ENCODE measurements at regions not wholly inside any gene's neighbourhood (a gene's known extent, or its start where the extent isn't known, plus 50 kb on each side); places are given as distances from the start of the nearest gene placed in this dataset.
"Not testable (repeated sequence)": the region's sequence is repeated elsewhere in the genome, so short reads cannot be mapped to it uniquely, and the experiment has no call there.

DNA sequence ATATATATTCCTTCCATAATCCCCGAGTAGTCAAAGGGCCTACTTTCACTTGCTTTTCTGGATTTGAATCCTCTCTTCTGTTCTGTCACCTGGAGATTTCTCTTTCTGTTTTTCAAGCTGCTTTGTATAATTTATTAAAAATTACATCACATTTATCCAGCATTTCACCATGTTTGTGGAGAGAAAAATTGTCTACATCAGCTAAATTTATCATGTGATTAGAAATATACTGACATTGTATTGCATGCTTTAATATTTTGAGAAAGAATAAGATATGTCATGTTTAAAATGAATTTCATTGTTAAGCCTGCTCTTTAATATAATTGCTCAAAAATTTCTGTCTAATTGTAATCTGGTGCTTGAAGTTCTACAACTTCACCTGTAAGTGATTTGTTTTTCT lies 323.1 kb upstream of the DKK2 start:
- Histone ChIP-seq H3K27me3 (ENCODE audit: low read depth) (no peaks in the 10 kb centered on the region), H3K9me3 (no peaks in the 10 kb centered on the region), H3K4me1 (no peaks in the 10 kb centered on the region), H3K27ac (no peak overlapping the region), H3K36me3 (no peaks in the 10 kb centered on the region), H3K4me3 (no peak overlapping the region)
- no peak for ATAC-seq
- intact Hi-C loops (cut with DNase I) = no loop called here
- TF ChIP-seq, protein P1, sequence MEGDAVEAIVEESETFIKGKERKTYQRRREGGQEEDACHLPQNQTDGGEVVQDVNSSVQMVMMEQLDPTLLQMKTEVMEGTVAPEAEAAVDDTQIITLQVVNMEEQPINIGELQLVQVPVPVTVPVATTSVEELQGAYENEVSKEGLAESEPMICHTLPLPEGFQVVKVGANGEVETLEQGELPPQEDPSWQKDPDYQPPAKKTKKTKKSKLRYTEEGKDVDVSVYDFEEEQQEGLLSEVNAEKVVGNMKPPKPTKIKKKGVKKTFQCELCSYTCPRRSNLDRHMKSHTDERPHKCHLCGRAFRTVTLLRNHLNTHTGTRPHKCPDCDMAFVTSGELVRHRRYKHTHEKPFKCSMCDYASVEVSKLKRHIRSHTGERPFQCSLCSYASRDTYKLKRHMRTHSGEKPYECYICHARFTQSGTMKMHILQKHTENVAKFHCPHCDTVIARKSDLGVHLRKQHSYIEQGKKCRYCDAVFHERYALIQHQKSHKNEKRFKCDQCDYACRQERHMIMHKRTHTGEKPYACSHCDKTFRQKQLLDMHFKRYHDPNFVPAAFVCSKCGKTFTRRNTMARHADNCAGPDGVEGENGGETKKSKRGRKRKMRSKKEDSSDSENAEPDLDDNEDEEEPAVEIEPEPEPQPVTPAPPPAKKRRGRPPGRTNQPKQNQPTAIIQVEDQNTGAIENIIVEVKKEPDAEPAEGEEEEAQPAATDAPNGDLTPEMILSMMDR (IDR thresholded peaks at IDR 0.05) = no peak
- DNase-seq = no peak

DNA sequence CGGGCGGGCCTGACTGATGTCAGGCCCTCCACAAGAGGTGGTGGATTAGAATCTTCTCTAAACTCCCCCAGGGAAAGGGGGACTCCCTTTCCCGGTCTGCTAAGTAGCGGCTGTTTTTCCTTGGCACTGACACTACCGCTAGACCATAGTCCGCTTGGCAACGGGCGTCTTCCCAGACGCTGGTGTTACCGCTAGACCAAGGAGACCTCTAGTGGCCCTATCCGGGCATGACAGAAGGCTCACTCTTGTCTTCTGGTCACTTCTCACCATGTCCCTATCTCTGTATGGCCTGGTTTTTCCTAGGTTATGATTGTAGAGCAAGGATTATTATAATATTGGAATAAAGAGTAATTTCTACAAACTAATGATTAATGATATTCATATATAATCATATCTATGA lies 318.2 kb upstream of the DKK2 start:
- ATAC-seq; H3K27me3 ChIP-seq (ENCODE audit: low read depth); intact Hi-C loops (cut with DNase I); H3K4me3 ChIP-seq; H3K36me3 ChIP-seq; H3K9me3 ChIP-seq; H3K27ac ChIP-seq; DNase-seq; H3K4me1 ChIP-seq: not testable (repeated sequence)

DNA sequence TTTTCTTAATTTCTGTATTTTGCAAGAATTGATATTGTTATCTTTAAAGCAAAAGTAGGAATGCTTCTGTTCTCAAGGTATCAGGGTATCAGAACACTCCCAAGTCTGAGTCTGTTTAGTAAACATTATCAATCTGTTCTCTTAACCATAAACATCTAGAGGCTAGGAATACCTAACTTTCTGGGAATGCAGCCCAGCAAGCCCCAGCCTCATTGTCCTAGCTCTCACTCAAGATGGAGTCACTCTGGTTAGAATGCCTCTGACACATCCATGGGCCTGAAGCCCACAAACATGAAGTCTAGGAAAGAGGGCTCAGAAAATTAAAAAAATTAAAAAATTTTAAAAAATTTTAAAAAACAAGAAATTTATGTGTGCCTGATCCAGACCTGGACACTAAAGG lies 315.1 kb upstream of the DKK2 start:
- no peak overlapping the region for H3K4me3 ChIP-seq
- no peaks in the 10 kb centered on the region for H3K36me3 ChIP-seq
- H3K27me3 ChIP-seq (ENCODE audit: low read depth) = no peaks in the 10 kb centered on the region
- ATAC-seq = no peak
- intact Hi-C loops (cut with DNase I) = no loop called here
- no peak overlapping the region for H3K27ac ChIP-seq
- no peaks in the 10 kb centered on the region for H3K9me3 ChIP-seq
- DNase-seq = no peak
- H3K4me1 ChIP-seq = no peaks in the 10 kb centered on the region
- TF ChIP-seq, protein P1 (IDR thresholded peaks at IDR 0.05) = no peak

DNA sequence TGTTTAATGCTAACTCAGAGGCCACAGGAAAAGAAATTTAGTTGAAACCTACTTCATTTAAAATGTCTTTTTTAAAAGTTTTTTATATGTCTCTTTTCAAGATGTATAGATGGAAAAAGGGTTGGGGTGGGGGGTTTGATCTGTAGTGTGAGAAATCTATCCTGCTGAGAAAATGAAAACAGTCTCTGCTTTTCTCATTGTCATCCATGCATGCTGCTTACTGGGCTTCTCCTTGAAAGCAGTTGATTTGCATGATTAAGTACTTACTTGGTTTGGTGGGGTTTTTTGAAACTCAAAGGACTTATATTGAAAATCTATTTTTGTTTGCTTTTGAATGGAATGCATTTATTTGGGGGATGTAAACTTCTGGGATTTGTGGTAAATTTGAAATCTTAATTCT lies 313.6 kb upstream of the DKK2 start:
- intact Hi-C loops (cut with DNase I) = no loop called here
- TF ChIP-seq, protein P1 (IDR thresholded peaks at IDR 0.05) = no peak
- no peak for ATAC-seq

DNA sequence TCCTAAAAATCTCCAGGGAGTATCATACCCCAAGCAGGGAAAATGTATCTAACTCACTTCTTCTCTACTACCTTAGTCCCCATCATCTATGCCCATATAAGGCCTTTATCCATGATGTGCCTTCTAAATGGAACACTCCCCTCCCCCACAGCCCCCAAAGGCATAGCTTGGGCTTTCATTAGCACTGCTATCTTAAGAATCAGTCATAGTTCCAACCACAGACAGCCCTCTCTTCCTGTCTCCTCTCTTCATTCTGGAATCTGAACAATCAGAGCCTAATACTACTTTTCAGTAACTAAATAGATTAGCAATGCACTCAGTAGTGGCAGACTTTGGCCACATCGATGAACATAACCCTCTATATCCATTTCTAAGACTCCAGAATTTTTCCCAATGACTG lies 313.2 kb upstream of the DKK2 start:
- no peaks in the 10 kb centered on the region for H3K9me3 ChIP-seq
- no peak overlapping the region for H3K4me3 ChIP-seq
- DNase-seq (no peak), ATAC-seq (no peak)
- no peaks in the 10 kb centered on the region for H3K27me3 ChIP-seq (ENCODE audit: low read depth)
- intact Hi-C loops (cut with DNase I) = no loop called here
- no peaks in the 10 kb centered on the region for H3K4me1 ChIP-seq
- TF ChIP-seq, protein P1 (IDR thresholded peaks at IDR 0.05) = no peak
- H3K27ac ChIP-seq = no peak overlapping the region
- H3K36me3 ChIP-seq = no peaks in the 10 kb centered on the region

More for the DNA sequence above, 313.6 kb upstream of the DKK2 start:
- no peaks in the 10 kb centered on the region for H3K27me3 ChIP-seq (ENCODE audit: low read depth)
- H3K27ac ChIP-seq = no peak overlapping the region
- H3K4me1 ChIP-seq = no peaks in the 10 kb centered on the region
- H3K4me3 ChIP-seq = no peak overlapping the region
- no peak for DNase-seq
- no peaks in the 10 kb centered on the region for H3K36me3 ChIP-seq
- H3K9me3 ChIP-seq = no peaks in the 10 kb centered on the region

DNA sequence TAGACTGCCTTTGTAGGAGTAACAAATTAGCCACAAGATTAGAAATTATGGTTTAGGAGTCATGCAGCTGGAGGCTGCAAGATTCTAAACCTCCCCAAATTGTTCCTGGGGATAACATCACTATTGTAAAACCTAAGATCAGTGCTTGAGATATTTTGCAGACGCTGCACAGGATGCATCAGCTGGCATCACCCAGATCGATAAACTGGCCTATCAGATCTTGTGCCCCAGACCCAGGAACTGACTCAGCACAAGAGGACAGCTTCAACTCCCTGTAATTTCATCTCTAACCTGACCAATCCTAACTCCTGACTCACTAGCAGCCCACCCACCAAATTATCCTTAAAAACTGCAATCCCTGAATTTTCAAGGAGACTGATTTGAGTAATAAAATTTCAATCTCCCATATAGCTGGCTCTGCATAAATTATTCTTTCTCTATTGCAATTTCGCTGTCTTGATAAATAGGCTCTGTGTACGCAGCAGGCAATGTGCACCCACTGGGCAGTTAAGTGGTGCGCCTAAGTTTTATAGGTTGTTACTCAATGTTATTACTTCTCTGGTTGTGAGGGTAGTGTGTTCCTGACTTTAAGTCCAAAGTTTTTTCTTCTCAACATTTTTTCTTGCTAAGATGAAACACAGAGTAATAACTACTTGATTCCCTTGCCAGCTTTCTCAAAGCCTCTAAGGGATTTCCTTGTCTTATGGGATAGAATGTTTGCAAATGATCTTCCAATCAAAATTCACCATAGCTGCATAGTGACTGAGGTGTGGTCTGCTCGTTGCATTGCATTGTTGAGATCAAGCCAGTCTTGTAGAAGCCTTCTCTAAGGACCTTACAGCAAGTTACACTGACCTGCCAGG lies 312.3 kb upstream of the DKK2 start:
- no peak overlapping the region for H3K27ac ChIP-seq
- no peak overlapping the region for H3K4me3 ChIP-seq
- ATAC-seq (no peak), DNase-seq (no peak)
- no peaks in the 10 kb centered on the region for H3K27me3 ChIP-seq (ENCODE audit: low read depth)
- H3K36me3 ChIP-seq = no peaks in the 10 kb centered on the region
- intact Hi-C loops (cut with DNase I) = no loop called here
- TF ChIP-seq, protein P1 (IDR thresholded peaks at IDR 0.05) = no peak
- H3K9me3 ChIP-seq = no peaks in the 10 kb centered on the region
- H3K4me1 ChIP-seq = no peaks in the 10 kb centered on the region

Measured in lower lobe of right lung (tissue), 2 donors.